ENCODE measurements at regions not wholly inside any gene's neighbourhood (a gene's known extent, or its start where the extent isn't known, plus 50 kb on each side); places are given as distances from the start of the nearest gene placed in this dataset.

GRCh38 chr7:125828153-125828700 lies 898.6 kb upstream of the POT1 start:
- H3K36me3 ChIP-seq (replicated peaks in 1 of 2; ENCODE audit: control insufficient read depth in 1 of 2, insufficient read depth in 2 of 2, low read length in 2 of 2) = no peaks in the 10 kb centered on the region
- H3K27ac ChIP-seq (ENCODE audit: low read depth in 1 of 2, low read length in 2 of 2) = no peak overlapping the region
- no peak for DNase-seq
- TF ChIP-seq CTCF (IDR thresholded peaks at IDR 0.05) = no peak
- no peak overlapping the region for H2AFZ ChIP-seq (ENCODE audit: insufficient read depth, low read depth, low read length, poor library complexity, severe bottlenecking)
- no peaks in the 10 kb centered on the region for H3K4me1 ChIP-seq (ENCODE audit: control insufficient read depth in 1 of 2, insufficient read depth in 2 of 2, low read length in 2 of 2)
- no peaks in the 10 kb centered on the region for H4K20me1 ChIP-seq (ENCODE audit: insufficient read depth, low read length)
- no peak overlapping the region for H3K4me3 ChIP-seq (replicated peaks in 1 of 3; ENCODE audit: low read depth in 2 of 3, low read length in 3 of 3)
- H3K27me3 ChIP-seq (ENCODE audit: control insufficient read depth in 2 of 2, insufficient read depth in 2 of 2, low read length in 2 of 2) = no peaks in the 10 kb centered on the region
- no peak overlapping the region for H3K4me3 Mint-ChIP-seq
- peaks cover 6 to 18% (median 13%) of the 10 kb centered on the region in 7 donors for H3K9me3 Mint-ChIP-seq
- no peaks in the 10 kb centered on the region for H3K36me3 Mint-ChIP-seq
- H3K9ac ChIP-seq (ENCODE audit: insufficient read depth, low read length, poor library complexity, severe bottlenecking) = no peak overlapping the region
- 100% methylated on average over 2 of the region's 3 CpGs for WGBS (ENCODE audit: insufficient coverage)
- no peaks in the 10 kb centered on the region for H3K4me1 Mint-ChIP-seq
- H3K79me2 ChIP-seq (ENCODE audit: insufficient read depth, low read length) = no peaks in the 10 kb centered on the region
- H3K27ac Mint-ChIP-seq = no peak overlapping the region
- peaks cover 20 to 21% of the 10 kb centered on the region in 2 donors for H3K9me3 ChIP-seq (replicated peaks in 1 of 2; ENCODE audit: control insufficient read depth in 1 of 2, insufficient read depth in 1 of 2, low read length in 2 of 2)
- no peaks in the 10 kb centered on the region for H3K27me3 Mint-ChIP-seq (ENCODE audit: low read depth in 3 of 3)
- no peak overlapping the region for H3K4me2 ChIP-seq (replicated peaks; ENCODE audit: extremely low read depth, low read length, poor library complexity, severe bottlenecking)
- intact Hi-C loops (cut with micrococcal nuclease) = no loop called here

- H3K9me3 ChIP-seq (replicated peaks in 1 of 2; ENCODE audit: control insufficient read depth in 1 of 2, insufficient read depth in 1 of 2, low read length in 2 of 2) = peaks cover 0 to 6% of the 10 kb centered on the region in 2 donors
- no peak overlapping the region for H3K4me2 ChIP-seq (replicated peaks; ENCODE audit: extremely low read depth, low read length, poor library complexity, severe bottlenecking)
- no peaks in the 10 kb centered on the region for H3K36me3 ChIP-seq (replicated peaks in 1 of 2; ENCODE audit: control insufficient read depth in 1 of 2, insufficient read depth in 2 of 2, low read length in 2 of 2)
- peaks cover 1 to 6% (median 3%) of the 10 kb centered on the region in 7 donors for H3K9me3 Mint-ChIP-seq
- H4K20me1 ChIP-seq (ENCODE audit: insufficient read depth, low read length) = no peaks in the 10 kb centered on the region
- H3K4me1 Mint-ChIP-seq = no peaks in the 10 kb centered on the region
- DNase-seq = no peak
- H2AFZ ChIP-seq (ENCODE audit: insufficient read depth, low read depth, low read length, poor library complexity, severe bottlenecking) = no peak overlapping the region
- no peaks in the 10 kb centered on the region for H3K36me3 Mint-ChIP-seq
- no peak for TF ChIP-seq CTCF (IDR thresholded peaks at IDR 0.05)
- no peak overlapping the region for H3K4me3 ChIP-seq (replicated peaks in 1 of 3; ENCODE audit: low read depth in 2 of 3, low read length in 3 of 3)
- H3K9ac ChIP-seq (ENCODE audit: insufficient read depth, low read length, poor library complexity, severe bottlenecking) = no peak overlapping the region
- H3K4me3 Mint-ChIP-seq = no peak overlapping the region
- H3K27ac Mint-ChIP-seq = no peak overlapping the region
- intact Hi-C loops (cut with micrococcal nuclease) = no loop called here
- no peaks in the 10 kb centered on the region for H3K79me2 ChIP-seq (ENCODE audit: insufficient read depth, low read length)
- no peaks in the 10 kb centered on the region for H3K27me3 ChIP-seq (ENCODE audit: control insufficient read depth in 2 of 2, insufficient read depth in 2 of 2, low read length in 2 of 2)
- H3K27ac ChIP-seq (ENCODE audit: low read depth in 1 of 2, low read length in 2 of 2) = no peak overlapping the region
- H3K4me1 ChIP-seq (ENCODE audit: control insufficient read depth in 1 of 2, insufficient read depth in 2 of 2, low read length in 2 of 2) = no peaks in the 10 kb centered on the region
- no peaks in the 10 kb centered on the region for H3K27me3 Mint-ChIP-seq (ENCODE audit: low read depth in 3 of 3)
Measured at GRCh38 chr7:125823538-125823937, 893.9 kb upstream of the POT1 start.

Data from CD14-positive monocyte (primary cell).